ENCODE measurements at regions not wholly inside any gene's neighbourhood (a gene's known extent, or its start where the extent isn't known, plus 50 kb on each side); places are given as distances from the start of the nearest gene placed in this dataset.

DNA sequence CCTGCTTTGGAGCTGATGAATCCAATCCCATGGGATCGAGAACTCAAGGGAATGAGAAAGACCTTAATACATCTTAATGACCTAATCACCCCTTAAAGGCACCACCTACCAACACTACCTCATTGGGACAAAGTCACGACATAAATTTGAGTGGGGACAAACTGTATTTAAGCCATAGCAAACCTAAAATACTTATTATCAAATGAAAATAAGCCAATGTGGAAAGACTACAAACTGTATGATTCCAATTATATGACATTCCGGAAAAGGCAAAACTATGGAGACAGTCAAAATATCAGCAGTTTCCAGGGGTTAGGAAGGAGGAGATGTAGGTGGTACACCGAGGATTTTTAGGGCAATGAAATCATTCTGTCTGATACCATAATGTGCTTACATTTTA lies 53.3 kb upstream of the NCOA3 start:
- TF ChIP-seq, protein P1, sequence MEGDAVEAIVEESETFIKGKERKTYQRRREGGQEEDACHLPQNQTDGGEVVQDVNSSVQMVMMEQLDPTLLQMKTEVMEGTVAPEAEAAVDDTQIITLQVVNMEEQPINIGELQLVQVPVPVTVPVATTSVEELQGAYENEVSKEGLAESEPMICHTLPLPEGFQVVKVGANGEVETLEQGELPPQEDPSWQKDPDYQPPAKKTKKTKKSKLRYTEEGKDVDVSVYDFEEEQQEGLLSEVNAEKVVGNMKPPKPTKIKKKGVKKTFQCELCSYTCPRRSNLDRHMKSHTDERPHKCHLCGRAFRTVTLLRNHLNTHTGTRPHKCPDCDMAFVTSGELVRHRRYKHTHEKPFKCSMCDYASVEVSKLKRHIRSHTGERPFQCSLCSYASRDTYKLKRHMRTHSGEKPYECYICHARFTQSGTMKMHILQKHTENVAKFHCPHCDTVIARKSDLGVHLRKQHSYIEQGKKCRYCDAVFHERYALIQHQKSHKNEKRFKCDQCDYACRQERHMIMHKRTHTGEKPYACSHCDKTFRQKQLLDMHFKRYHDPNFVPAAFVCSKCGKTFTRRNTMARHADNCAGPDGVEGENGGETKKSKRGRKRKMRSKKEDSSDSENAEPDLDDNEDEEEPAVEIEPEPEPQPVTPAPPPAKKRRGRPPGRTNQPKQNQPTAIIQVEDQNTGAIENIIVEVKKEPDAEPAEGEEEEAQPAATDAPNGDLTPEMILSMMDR (IDR thresholded peaks at IDR 0.05), result no peak
- Mint-ChIP-seq H3K27ac (no peak overlapping the region), H3K4me3 (no peak overlapping the region), H3K36me3 (ENCODE audit: low read depth) (no peaks in the 10 kb centered on the region), H3K9me3 (no peaks in the 10 kb centered on the region), H3K4me1 (no peaks in the 10 kb centered on the region), H3K27me3 (ENCODE audit: low read depth, poor library complexity) (peaks cover 5% of the 10 kb centered on the region)
- no peak for DNase-seq

DNA sequence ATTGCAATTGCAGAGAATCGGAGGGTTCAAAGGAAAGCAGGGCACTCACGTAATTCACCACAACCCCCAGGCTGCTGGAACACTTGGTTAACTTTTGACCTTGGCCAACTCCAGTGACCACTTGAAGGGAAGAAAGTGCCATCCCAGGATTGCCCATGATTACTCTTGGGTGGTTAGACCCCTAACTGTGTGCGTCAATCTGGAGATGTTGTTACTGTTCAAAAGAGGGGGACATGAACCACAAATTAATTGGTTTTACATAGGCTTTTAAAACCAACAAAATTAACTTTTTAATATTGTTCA lies 50.1 kb upstream of the NCOA3 start:
- H3K27ac Mint-ChIP-seq, result no peak overlapping the region
- H3K4me3 Mint-ChIP-seq, result no peak overlapping the region
- no peaks in the 10 kb centered on the region for H3K36me3 Mint-ChIP-seq (ENCODE audit: low read depth)
- H3K4me1 Mint-ChIP-seq, result no peaks in the 10 kb centered on the region
- peaks cover 5% of the 10 kb centered on the region for H3K27me3 Mint-ChIP-seq (ENCODE audit: low read depth, poor library complexity)
- DNase-seq, result no peak
- TF ChIP-seq, protein P1 (IDR thresholded peaks at IDR 0.05), result no peak
- H3K9me3 Mint-ChIP-seq, result no peaks in the 10 kb centered on the region
